ENCODE measurements at regions not wholly inside any gene's neighbourhood (a gene's known extent, or its start where the extent isn't known, plus 50 kb on each side); places are given as distances from the start of the nearest gene placed in this dataset.
"Not testable (repeated sequence)": the region's sequence is repeated elsewhere in the genome, so short reads cannot be mapped to it uniquely, and the experiment has no call there.

DNA sequence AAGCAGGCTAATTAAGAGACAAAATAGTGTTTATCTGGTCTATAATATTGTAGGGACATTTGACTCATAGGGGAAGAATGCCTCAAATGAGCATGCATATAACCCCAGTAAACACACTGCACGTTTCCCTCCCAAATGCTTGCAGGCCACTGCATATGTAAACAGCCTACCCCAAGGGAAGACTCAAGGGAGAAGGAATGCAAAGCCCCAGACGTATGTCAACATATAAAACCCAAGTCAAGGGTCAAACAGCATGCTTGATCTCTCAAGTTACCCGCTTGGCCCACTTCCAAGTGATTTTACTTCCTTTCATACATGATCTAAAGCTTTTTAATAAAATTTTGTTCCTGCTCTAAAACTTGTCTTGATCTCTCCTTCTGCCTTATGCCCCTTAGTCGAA lies 1090.0 kb downstream of the OTOL1 start:
- DNase-seq = no peak

DNA sequence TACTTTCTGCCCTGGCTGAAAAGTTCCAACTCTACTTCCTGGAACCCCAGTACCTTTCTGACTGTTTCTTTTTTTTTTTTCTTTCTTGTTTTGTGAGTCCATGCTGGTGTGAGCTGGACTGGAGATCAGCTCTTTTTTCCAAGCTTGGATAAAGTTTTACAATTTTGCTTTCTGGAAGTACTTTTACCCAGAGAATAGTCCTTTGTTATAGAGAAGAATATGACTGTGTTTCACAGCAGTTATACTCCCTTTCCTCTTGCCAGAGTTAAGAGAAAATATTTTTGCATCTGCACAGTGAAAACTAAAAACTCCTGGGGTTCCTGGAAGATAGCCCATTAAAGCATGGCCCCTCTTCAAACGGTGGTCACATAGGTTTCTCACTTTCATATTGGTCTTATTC lies 1100.6 kb downstream of the OTOL1 start:
- no peak for DNase-seq

DNA sequence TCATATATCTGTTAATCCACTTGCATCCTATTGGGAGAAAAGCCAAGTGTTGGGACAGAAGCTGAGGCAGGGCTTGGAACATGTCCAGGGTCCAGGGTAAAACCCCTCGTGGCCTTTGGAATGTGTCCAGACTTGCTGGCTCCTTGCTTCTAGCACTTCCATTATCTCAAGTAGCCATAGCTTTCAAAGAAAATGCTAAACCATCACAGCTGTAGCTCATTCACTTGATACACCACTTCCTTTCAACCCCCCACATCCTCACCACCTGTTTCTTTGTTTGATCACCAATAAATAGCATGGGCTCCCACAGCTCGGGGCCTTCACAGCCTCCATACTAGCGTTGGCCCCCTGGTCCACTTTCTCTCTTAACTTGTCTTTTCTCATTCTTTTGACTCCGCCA lies 1101.9 kb downstream of the OTOL1 start:
- not testable (repeated sequence) for DNase-seq

DNA sequence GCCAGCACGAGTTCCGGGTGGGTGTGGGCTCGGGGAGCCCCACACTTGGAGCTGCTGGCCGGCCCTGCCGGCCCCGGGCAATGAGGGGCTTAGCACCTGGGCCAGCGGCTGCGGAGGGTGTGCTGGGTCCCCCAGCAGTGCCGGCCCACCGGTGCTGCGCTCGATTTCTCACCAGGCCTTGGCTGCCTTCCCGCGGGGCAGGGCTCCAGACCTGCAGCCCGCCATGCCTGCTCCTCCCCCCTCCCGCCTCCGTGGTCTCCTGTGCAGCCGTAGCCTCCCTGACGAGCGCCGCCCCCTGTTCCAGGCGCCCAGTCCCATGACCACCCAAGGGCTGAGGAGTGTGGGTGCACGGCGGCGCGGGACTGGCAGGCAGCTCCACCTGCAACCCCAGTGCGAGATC lies 1103.1 kb downstream of the OTOL1 start:
- DNase-seq = not testable (repeated sequence)

- no peak for DNase-seq
These were observed 1104.6 kb downstream of the OTOL1 start for GRCh38 chr3:162601101-162601670.

- DNase-seq = no peak
These were observed 1106.0 kb downstream of the OTOL1 start for GRCh38 chr3:162602619-162603018.

- no peak for DNase-seq
These were observed 1109.1 kb downstream of the OTOL1 start for GRCh38 chr3:162605651-162606204.

DNA sequence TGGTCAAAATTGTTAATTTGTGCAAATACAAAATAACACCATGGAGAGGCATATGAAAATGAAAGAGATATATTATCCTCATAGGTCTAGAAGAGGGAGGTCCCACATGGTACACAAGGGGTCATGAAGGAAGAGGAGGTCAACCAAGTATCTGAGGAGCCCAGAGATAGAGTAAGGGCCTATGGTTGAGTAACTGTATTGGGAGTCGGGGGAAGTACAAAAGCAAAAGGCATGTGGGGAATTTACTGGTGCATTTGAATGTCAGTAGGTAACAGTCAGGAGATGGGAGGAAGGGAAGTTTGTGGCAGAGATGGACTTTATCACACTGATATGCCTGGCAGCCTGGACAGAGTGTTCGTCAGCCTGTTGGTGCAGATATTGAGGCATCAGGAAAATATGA lies 1113.7 kb downstream of the OTOL1 start:
- DNase-seq = no peak

DNA sequence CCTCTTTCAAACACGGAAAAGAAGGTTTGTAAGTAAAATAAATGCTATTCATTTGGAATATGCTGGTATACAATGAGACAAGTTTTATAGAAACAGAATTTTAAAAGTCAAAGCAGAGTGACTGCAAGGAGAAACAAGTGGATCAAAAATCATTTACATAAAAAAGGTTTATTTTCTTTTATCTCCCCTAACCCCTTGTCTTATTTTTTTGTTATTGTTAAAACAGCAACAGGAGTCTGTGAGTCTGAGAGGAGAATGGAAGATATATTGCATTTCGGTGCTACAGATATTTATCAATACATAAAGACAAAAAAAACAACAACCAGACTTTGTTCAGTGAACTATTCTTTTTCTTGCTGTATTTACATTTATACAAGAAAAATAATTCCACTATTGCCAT lies 1116.4 kb downstream of the OTOL1 start:
- no peak for DNase-seq

- DNase-seq = no peak
These were observed 1129.6 kb downstream of the OTOL1 start for GRCh38 chr3:162626172-162626571.

- DNase-seq = no peak
These were observed 1131.9 kb downstream of the OTOL1 start for GRCh38 chr3:162628531-162628930.

DNA sequence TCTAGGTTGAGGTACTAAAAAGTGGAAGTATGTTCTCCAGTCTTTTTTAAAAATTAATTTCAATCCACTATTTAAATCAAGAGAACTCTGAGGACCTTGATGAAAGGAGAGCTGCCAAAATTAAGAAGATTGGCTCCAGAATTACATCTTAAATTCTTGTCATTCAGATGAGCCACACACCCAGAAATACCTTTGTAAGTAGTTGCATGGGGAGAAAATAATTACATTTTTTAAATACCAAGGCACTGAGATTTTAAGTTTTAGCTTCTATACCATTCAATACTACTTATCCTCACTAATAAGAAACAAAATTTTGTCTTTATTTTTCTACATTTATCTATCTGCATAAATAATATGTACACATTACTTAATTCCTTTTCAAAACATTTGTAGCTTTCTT lies 1132.8 kb downstream of the OTOL1 start:
- no peak for DNase-seq

DNA sequence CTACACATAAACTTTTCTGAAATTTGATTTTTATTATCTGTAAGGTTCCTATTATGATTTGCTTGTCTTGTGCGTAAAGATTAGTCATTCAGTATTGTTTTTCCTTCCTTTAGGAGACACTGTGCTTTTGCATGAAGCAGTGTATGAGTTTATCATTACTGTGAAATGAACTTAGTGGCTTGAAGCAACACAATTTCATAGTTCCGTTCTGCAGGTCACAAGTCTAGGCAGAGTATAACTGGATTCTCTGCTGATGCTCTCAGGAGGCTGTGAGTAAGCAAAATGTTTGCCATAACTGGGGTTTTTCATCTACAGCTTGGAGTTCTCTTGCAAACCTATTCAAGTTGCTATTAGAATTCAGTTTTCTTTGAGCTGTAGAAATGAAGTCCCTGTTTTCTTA lies 1136.1 kb downstream of the OTOL1 start:
- DNase-seq = no peak

- DNase-seq = not testable (repeated sequence)
These were observed 1143.6 kb downstream of the OTOL1 start for GRCh38 chr3:162640208-162640607.

DNA sequence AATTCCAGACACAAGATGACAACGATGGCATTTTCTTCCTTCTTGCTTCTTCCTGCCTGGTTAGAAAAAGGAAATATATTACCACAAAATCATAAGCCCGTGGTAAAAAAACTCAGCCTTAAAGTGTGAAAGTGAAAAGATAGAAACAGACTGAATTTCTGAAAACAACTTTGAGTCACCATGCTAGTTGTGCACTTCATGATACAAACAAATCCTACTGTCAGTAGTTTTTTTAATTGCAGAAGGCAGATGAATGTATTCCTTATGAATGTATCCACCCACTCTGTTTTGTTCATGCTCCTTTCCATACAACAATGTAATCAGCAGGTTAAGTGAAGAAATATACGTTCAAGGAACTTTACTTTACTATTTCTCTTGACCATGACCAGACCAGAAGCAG lies 1144.7 kb downstream of the OTOL1 start:
- no peak for DNase-seq

DNA sequence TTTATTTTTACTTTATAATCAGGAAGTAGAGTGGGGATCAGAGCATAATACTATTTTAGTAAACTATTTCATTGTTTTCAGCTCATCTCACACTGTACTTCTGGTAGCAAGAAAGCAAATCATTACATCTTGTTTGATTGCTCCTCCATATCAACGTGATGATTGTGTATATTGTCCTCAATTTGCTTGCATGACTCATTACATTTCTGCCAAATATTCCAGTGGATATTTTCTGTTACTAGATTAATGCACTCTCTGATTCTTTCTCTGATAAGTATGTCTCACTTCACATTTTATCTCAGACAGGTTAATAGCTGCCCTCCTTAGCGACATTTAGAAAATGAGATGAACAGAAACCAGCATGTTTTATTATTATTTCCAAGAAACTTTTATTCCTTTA lies 1145.3 kb downstream of the OTOL1 start:
- DNase-seq = no peak

- no peak for DNase-seq
These were observed 1146.6 kb downstream of the OTOL1 start for GRCh38 chr3:162643245-162643644.

- DNase-seq = no peak
These were observed 1150.7 kb downstream of the OTOL1 start for GRCh38 chr3:162647321-162647720.

- DNase-seq = no peak
These were observed 1161.4 kb downstream of the OTOL1 start for GRCh38 chr3:162658003-162658402.

DNA sequence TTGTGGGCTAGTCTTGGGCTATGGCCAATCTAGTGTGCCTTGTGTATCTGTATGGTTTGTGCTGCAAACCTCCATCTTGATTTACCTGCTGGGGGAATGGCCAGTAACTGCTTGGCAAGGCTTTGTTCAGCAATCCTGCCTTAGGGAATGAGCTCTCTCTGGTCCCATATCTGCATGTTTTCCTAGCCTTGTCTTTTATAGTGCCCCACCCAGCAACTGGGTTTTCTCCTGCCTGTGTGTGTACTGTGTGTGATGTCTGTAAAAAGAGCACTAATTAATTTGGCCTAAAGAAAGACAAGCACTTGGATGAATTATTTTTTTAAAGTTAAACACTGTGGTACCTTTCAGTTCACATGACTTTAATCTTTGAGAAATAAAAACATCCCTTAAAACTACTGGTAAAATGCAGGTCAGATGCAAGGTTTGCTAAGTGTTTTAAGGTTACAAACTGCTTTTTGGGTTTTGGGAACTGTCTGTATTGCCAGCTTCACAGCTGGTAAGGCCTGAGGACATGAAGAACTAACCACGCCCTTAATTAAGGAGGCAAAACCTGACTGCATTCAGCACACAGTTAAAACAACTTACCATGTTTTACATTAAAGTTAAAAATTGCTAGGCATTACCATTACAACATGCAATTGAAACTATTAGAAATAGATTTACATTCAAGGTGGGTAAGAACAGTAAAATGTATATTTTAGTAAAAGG lies 1169.2 kb downstream of the OTOL1 start:
- no peak for DNase-seq

DNA sequence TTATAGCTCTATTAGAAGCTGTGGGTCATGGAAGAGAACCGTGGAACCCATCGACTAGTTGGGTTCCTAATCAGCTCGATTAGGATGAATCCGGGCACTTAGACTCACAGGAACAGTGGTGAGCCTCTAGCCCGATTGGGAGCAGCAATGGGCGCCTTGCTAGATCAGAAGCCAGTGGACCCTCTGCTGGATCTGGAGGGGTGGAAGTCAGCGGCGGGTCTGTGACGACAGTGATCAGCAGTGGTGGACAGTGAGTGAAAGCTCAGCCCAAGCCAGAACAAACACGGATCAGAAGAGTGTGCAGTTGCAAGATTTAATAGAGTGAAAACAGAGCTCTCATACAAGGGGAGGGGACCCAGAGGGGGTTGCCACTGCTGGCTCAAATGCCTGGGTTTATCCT lies 1170.2 kb downstream of the OTOL1 start:
- DNase-seq = no peak

DNA sequence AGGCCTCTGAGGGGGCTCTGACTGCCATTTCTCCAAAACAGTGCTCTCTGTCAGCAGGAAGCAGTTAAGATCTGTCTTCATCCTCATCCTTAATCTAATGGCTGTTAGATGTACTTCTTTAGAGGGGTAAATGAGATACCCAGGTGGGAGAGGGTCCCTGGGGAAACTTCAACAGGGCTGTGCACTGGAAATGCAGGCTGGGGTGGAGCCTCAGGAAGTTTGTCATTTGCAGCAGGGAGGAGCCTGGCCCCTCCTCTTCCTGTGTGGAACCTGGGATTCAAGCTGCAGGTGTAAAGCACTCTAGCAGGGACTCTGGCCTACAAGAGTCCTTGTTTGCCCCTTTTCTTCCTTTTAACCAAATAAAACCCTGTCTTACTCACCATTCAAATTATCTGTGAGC lies 1173.6 kb downstream of the OTOL1 start:
- DNase-seq = no peak

DNA sequence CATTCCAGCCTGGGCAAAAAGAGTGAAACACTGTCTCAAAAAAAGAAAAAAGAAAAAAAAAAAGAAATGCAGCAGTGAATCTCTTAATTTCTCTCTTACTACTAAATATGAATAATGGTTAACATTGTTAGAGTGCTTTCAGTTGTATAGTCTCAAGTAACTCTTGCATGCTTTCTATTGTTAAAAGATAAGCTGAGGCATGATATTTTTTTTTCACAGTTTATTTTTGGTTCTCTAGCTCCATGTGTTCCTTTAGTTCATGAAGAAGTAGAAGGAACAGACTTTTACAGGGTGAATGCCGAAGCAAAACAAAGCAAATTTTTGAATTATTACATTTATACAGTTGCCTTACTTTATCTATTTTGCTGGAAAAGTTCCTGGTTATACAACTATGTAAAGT lies 1180.9 kb downstream of the OTOL1 start:
- DNase-seq = no peak

GRCh38 chr3:162678941-162679340 lies 1182.3 kb downstream of the OTOL1 start:
- no peak for DNase-seq

DNA sequence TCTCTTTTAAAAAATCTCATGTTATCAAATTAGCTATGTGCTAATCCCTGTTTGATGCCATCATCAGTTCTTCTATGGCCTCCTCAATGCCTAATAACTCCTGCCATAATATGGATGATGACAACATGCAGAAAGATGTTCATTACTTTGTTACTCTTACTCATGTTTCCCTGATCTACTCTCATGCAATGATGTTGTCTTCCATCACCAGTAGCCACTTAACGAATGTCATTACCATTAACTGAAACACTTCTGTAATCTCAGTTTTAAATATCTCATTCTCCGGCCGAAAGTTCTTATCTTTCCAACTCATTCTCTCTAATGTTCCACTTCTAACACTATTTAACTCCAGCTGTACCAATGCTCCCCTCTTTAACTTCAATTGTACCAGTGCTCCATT lies 1187.7 kb downstream of the OTOL1 start:
- DNase-seq = no peak
